A549 (cell line): ENCODE measurements at regions not wholly inside any gene's neighbourhood (a gene's known extent, or its start where the extent isn't known, plus 50 kb on each side); places are given as distances from the start of the nearest gene placed in this dataset.

Experiments used
- ATAC-seq, 2 experiments: fragments of 200-7000 bp in 1 of 2; fragments of >200 bp in 1 of 2; cut with Nextera tagmentation in 1 of 2; cut with Tn5 transposase in 1 of 2; 3 replicates each; pipeline versions ENCODE4 v1.8.0 to v1.9.1; 2018 to 2020; ENCODE audit warnings: mild to moderate bottlenecking in 1 of 2, moderate library complexity in 1 of 2
- CTCF ChIA-PET: fragments of 300-600 bp; sonication (Branson Sonifier 250); formaldehyde crosslinking; extraction: SDS; loops from one replicate; lab custom pipeline; 2021; ENCODE audit warnings: antibody characterized with exemption, inconsistent platforms; lab: Yijun Ruan, JAX
- POLR2A ChIA-PET: fragments of 350-600 bp; formaldehyde crosslinking; extraction: SDS; loops from one replicate; lab custom pipeline; 2021; ENCODE audit warnings: antibody characterized with exemption, inconsistent platforms; lab: Yijun Ruan, JAX
- DNase-seq, 2 experiments: peaks; one replicate each; pipeline versions ENCODE4 v3.0.0 to v3.0.0-alpha.2; 2011 to 2016; ENCODE audit warnings: low read depth in 1 of 2, low spot score in 1 of 2
- FAIRE-seq: peaks from 2 replicates; lab custom pipeline; 2011; peaks lifted over from hg19 to GRCh38; lab: Jason Lieb, UNC
- H3K27ac ChIP-seq, 2 experiments: fragments of >200 bp; sonication (Bioruptor Twin); formaldehyde crosslinking; 3 replicates each; pipeline ENCODE4 v1.5.1; 2016 to 2017
- H3K4me1 ChIP-seq: fragments of >200 bp; sonication (Bioruptor Twin); formaldehyde crosslinking; 3 replicates; pipeline ENCODE4 v1.6.1; 2016
- H3K4me2 ChIP-seq: fragments of >200 bp; sonication (Bioruptor Twin); formaldehyde crosslinking; 3 replicates; pipeline ENCODE4 v1.6.1; 2016
- H3K4me3 ChIP-seq: fragments of >200 bp; sonication (Bioruptor Twin); formaldehyde crosslinking; 3 replicates; pipeline ENCODE4 v1.5.1; 2016
- H3K9me3 ChIP-seq: fragments of >200 bp; sonication (Bioruptor Twin); formaldehyde crosslinking; 3 replicates; pipeline ENCODE4 v1.6.1; 2016
- BCL3 ChIP-seq: fragments of >200 bp; sonication (Bioruptor Twin); formaldehyde crosslinking; IDR thresholded peaks from 3 replicates; pipeline ENCODE4 v1.6.1; 2016
- CEBPB ChIP-seq, 2 experiments: fragments of >200 bp in 1 of 2; sonication (Bioruptor Twin) in 1 of 2; formaldehyde crosslinking in 1 of 2; IDR thresholded peaks; 2 replicates each; pipeline ENCODE4 v1.6.1; 2012 to 2016
- CHD4 ChIP-seq: fragments of 200-600 bp; sonication (generic); IDR thresholded peaks from 2 replicates; pipeline ENCODE4 v1.6.1; 2016; ENCODE audit warnings: antibody characterized with exemption, mild to moderate bottlenecking, borderline replicate concordance
- CTCF ChIP-seq: fragments of >200 bp; sonication (Bioruptor Twin); formaldehyde crosslinking; IDR thresholded peaks from 3 replicates; pipeline ENCODE4 v1.5.1; 2016
- E2F6 ChIP-seq: IDR thresholded peaks from 2 replicates; pipeline ENCODE4 v1.6.1; 2012; ENCODE audit warnings: low read depth, borderline replicate concordance
- EHF ChIP-seq: fragments of 250-450 bp; sonication (Bioruptor Pico); IDR thresholded peaks from 2 replicates; pipeline ENCODE4 v1.5.0; 2020; ENCODE audit warnings: mild to moderate bottlenecking
- EHMT2 ChIP-seq: fragments of 200-600 bp; sonication (generic); IDR thresholded peaks from 2 replicates; pipeline ENCODE4 v1.6.1; 2016; ENCODE audit warnings: antibody characterized with exemption, low read depth, mild to moderate bottlenecking, moderate library complexity
- ELK1 ChIP-seq: fragments of 150-350 bp; IDR thresholded peaks from 2 replicates; pipeline ENCODE4 v1.6.1; 2014; ENCODE audit warnings: low read depth, mild to moderate bottlenecking, low read length
- ESRRA ChIP-seq: fragments of 150-350 bp; IDR thresholded peaks from 2 replicates; pipeline ENCODE4 v1.6.1; 2014; ENCODE audit warnings: mild to moderate bottlenecking, low read length, borderline replicate concordance
- GATA3 ChIP-seq: IDR thresholded peaks from 2 replicates; pipeline ENCODE4 v1.6.1; 2012; ENCODE audit warnings: borderline replicate concordance
- HDAC2 ChIP-seq: fragments of 200-600 bp; sonication (generic); IDR thresholded peaks from 2 replicates; pipeline ENCODE4 v1.6.1; 2016
- HMGXB4 ChIP-seq: fragments of 250-450 bp; sonication (Bioruptor Pico); IDR thresholded peaks from 2 replicates; pipeline ENCODE4 v1.5.0; 2021; ENCODE audit warnings: mild to moderate bottlenecking, moderate library complexity, borderline replicate concordance
- HOXB13 ChIP-seq: fragments of 250-450 bp; sonication (Bioruptor Pico); IDR thresholded peaks from 2 replicates; pipeline ENCODE4 v1.5.0; 2020; ENCODE audit warnings: low read depth, mild to moderate bottlenecking, moderate library complexity
- JUN ChIP-seq, 2 experiments: fragments of >200 bp; sonication (Bioruptor Twin); formaldehyde crosslinking; IDR thresholded peaks; 2 replicates in 1 of 2; 3 replicates in 1 of 2; pipeline ENCODE4 v1.6.1; 2016 to 2017
- MAX ChIP-seq: IDR thresholded peaks from 2 replicates; pipeline ENCODE4 v1.6.1; 2012
- MAZ ChIP-seq: fragments of 150-350 bp; IDR thresholded peaks from 2 replicates; pipeline ENCODE4 v1.6.1; 2014; ENCODE audit warnings: antibody characterized with exemption, low read depth, low read length, borderline replicate concordance
- MYC ChIP-seq: IDR thresholded peaks from 2 replicates; pipeline ENCODE4 v1.6.1; 2012; ENCODE audit warnings: mild to moderate bottlenecking, inconsistent platforms, low read length, improper control_type of control experiment, borderline replicate concordance
- NPAS2 ChIP-seq: fragments of 250-450 bp; sonication (Bioruptor Pico); IDR thresholded peaks from 2 replicates; pipeline ENCODE4 v1.8.0; 2022; ENCODE audit warnings: mild to moderate bottlenecking, moderate library complexity, borderline replicate concordance
- POLR2A ChIP-seq: IDR thresholded peaks from 2 replicates; pipeline ENCODE4 v1.6.1; 2012; ENCODE audit warnings: mild to moderate bottlenecking, low read length
- RAD21 ChIP-seq, 2 experiments: fragments of >200 bp in 1 of 2; sonication (Bioruptor Twin) in 1 of 2; formaldehyde crosslinking in 1 of 2; IDR thresholded peaks in 1 of 2; conservative IDR thresholded peaks in 1 of 2; 2 replicates in 1 of 2; 3 replicates in 1 of 2; pipeline ENCODE4 v1.6.1; 2012 to 2018; ENCODE audit warnings: inconsistent platforms in 1 of 2
- RNF2 ChIP-seq: fragments of 200-600 bp; sonication (generic); IDR thresholded peaks from 2 replicates; pipeline ENCODE4 v1.6.1; 2016; ENCODE audit warnings: low read depth, mild to moderate bottlenecking, antibody characterized with exemption, moderate library complexity, borderline replicate concordance
- ZSCAN20 ChIP-seq: fragments of 250-450 bp; sonication (Bioruptor Pico); IDR thresholded peaks from 2 replicates; pipeline ENCODE4 v1.8.0; 2022; ENCODE audit warnings: mild to moderate bottlenecking, moderate library complexity
- WGBS: methylation state at CpG from one replicate; pipeline ENCODE4 v1.1.6; 2017; ENCODE audit errors: missing lambda C conversion rate; 5-methylcytosine and 5-hydroxymethylcytosine counted together

GRCh38 chr1:5220821-5221220 lies 566.4 kb downstream of the AJAP1 start:
- under 1% methylated on average over 7 of the region's 7 CpGs for WGBS
- Histone ChIP-seq H3K4me3 (no peak overlapping the region), H3K4me2 (no peak overlapping the region), H3K27ac (no peak overlapping the region), H3K4me1 (no peaks in the 10 kb centered on the region), H3K9me3 (no peaks in the 10 kb centered on the region)
- no peak for ATAC-seq
- FAIRE-seq: no peak
- DNase-seq: no peak
- CTCF ChIA-PET: no interaction called here
- POLR2A ChIA-PET: no interaction called here
- TF ChIP-seq CEBPB (IDR thresholded peaks at IDR 0.05): no peak
- no peak for TF ChIP-seq MAZ
- TF ChIP-seq MYC: no peak
- no peak for TF ChIP-seq MAX
- no peak for TF ChIP-seq GATA3
- TF ChIP-seq CHD4: no peak
- TF ChIP-seq POLR2A: no peak
- TF ChIP-seq CTCF: no peak
- TF ChIP-seq EHMT2: no peak
- TF ChIP-seq JUN (IDR thresholded peaks at IDR 0.05): no peak
- TF ChIP-seq E2F6: no peak
- TF ChIP-seq NPAS2 (CRISPR knock-in tag): no peak
- no peak for TF ChIP-seq ESRRA
- TF ChIP-seq EHF: no peak
- no peak for TF ChIP-seq RAD21 (conservative IDR thresholded peaks at IDR 0.05 in 1 of 2, IDR thresholded peaks at IDR 0.05 in 1 of 2)
- no peak for TF ChIP-seq HDAC2
- TF ChIP-seq HMGXB4 (CRISPR knock-in tag): no peak
- no peak for TF ChIP-seq HOXB13 (CRISPR knock-in tag)
- no peak for TF ChIP-seq ELK1

- 0% methylated on average over 2 of the region's 2 CpGs for WGBS
- Histone ChIP-seq H3K9me3 (no peaks in the 10 kb centered on the region), H3K27ac (no peak overlapping the region), H3K4me1 (no peaks in the 10 kb centered on the region), H3K4me3 (no peak overlapping the region), H3K4me2 (no peak overlapping the region)
- POLR2A ChIA-PET: no interaction called here
- FAIRE-seq (no peak), DNase-seq (no peak), ATAC-seq (no peak)
- CTCF ChIA-PET: no interaction called here
- TF ChIP-seq ELK1: no peak
- TF ChIP-seq CHD4: no peak
- TF ChIP-seq RNF2: no peak
- TF ChIP-seq ZSCAN20 (CRISPR knock-in tag): no peak
- TF ChIP-seq HOXB13 (CRISPR knock-in tag): no peak
- no peak for TF ChIP-seq BCL3
- no peak for TF ChIP-seq HMGXB4 (CRISPR knock-in tag)
Measured at GRCh38 chr1:5220421-5220820, 566.0 kb downstream of the AJAP1 start.
